ENCODE measurements at regions not wholly inside any gene's neighbourhood (a gene's known extent, or its start where the extent isn't known, plus 50 kb on each side); places are given as distances from the start of the nearest gene placed in this dataset.
A peak's percentile ranks its signal among the peaks of the same experiment; 100 is the strongest.

DNA sequence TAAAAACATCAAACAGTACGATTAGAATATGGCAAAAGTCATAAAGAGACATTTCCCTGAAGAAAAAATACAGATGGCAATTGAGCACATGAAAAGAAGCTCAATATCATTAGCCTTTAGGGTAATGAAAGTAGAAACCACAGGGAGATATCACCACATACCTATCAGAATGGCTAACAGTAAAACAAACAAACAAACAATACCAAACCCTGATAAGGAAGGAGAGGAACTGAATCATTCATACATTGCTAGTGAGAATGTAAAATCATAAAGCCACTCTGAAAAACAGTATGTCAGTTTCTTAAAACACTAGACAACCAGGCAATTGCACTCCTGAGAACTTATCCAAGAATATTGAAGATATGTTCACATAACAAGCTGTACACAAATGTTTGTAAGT lies 1342.5 kb upstream of the SLC10A2 start:
- Histone ChIP-seq H3K4me3 (ENCODE audit: insufficient read depth, low read depth, low read length) (no peak overlapping the region), H4K8ac (ENCODE audit: low read depth in 2 of 2, low read length in 2 of 2) (no peak overlapping the region), H3K18ac (ENCODE audit: low read depth, low read length) (no peak overlapping the region), H4K20me1 (ENCODE audit: insufficient read depth, low read length) (no peaks in the 10 kb centered on the region), H2AFZ (replicated peaks; ENCODE audit: low read length, poor library complexity) (no peak overlapping the region), H2BK15ac (ENCODE audit: low read depth, low read length) (no peak overlapping the region), H3K56ac (ENCODE audit: extremely low read depth, insufficient read depth, low read length) (no peak overlapping the region), H4K5ac (ENCODE audit: low read depth, low read length) (no peak overlapping the region), H3K36me3 (ENCODE audit: control insufficient read depth, insufficient read depth, low read length) (no peaks in the 10 kb centered on the region), H4K91ac (ENCODE audit: insufficient read depth, low read depth, low read length) (no peak overlapping the region), H2BK5ac (ENCODE audit: low read depth, low read length, poor library complexity, severe bottlenecking) (no peak overlapping the region), H3K27me3 (ENCODE audit: control insufficient read depth, insufficient read depth, low read length) (no peaks in the 10 kb centered on the region), H3K79me1 (ENCODE audit: low read depth in 1 of 2, low read length in 2 of 2) (no peaks in the 10 kb centered on the region), H3K9me3 (ENCODE audit: control insufficient read depth, insufficient read depth, low read length) (no peaks in the 10 kb centered on the region), H2AK9ac (replicated peaks; ENCODE audit: low read depth, low read length, poor library complexity) (no peak overlapping the region), H2AK5ac (ENCODE audit: low read depth, low read length) (no peak overlapping the region), H3K9ac (ENCODE audit: low read depth, low read length) (no peak overlapping the region), H3K4ac (ENCODE audit: low read depth, low read length) (no peak overlapping the region), H3K14ac (replicated peaks; ENCODE audit: low read depth, low read length) (no peak overlapping the region), H3K9me1 (ENCODE audit: insufficient read depth, low read length) (no peaks in the 10 kb centered on the region), H3K4me2 (ENCODE audit: low read depth, low read length) (no peak overlapping the region), H2BK20ac (ENCODE audit: low read depth, low read length) (no peak overlapping the region), H2BK120ac (ENCODE audit: low read depth, low read length) (no peak overlapping the region), H3K27ac (ENCODE audit: insufficient read depth, low read length) (no peak overlapping the region), H3K23ac (ENCODE audit: low read depth, low read length) (no peak overlapping the region), H3K4me1 (ENCODE audit: control insufficient read depth, insufficient read depth, low read length) (no peaks in the 10 kb centered on the region)
- dilution Hi-C loops (cut with HindIII; ENCODE audit: low sequenced_read_pairs, unreplicated experiment): no loop called here
- in situ Hi-C loops (cut with MboI; ENCODE audit: low sequenced_read_pairs): no loop called here
- no peak for TF ChIP-seq MAZ (IDR thresholded peaks at IDR 0.05; ENCODE audit: borderline replicate concordance, low read depth, low read length)
- no peak for TF ChIP-seq NFE2L2 (IDR thresholded peaks at IDR 0.05; ENCODE audit: low read depth, low read length)
- no peak for TF ChIP-seq RFX5 (IDR thresholded peaks at IDR 0.05; ENCODE audit: low read depth, low read length)
- no peak for TF ChIP-seq MXI1 (IDR thresholded peaks at IDR 0.05; ENCODE audit: borderline replicate concordance, low read depth, low read length)
- TF ChIP-seq, protein P1, sequence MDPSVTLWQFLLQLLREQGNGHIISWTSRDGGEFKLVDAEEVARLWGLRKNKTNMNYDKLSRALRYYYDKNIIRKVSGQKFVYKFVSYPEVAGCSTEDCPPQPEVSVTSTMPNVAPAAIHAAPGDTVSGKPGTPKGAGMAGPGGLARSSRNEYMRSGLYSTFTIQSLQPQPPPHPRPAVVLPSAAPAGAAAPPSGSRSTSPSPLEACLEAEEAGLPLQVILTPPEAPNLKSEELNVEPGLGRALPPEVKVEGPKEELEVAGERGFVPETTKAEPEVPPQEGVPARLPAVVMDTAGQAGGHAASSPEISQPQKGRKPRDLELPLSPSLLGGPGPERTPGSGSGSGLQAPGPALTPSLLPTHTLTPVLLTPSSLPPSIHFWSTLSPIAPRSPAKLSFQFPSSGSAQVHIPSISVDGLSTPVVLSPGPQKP (IDR thresholded peaks at IDR 0.05; ENCODE audit: borderline replicate concordance, low read depth, low read length): no peak
- TF ChIP-seq FOS (IDR thresholded peaks at IDR 0.05; ENCODE audit: low read depth, low read length): no peak
- TF ChIP-seq, protein P2, sequence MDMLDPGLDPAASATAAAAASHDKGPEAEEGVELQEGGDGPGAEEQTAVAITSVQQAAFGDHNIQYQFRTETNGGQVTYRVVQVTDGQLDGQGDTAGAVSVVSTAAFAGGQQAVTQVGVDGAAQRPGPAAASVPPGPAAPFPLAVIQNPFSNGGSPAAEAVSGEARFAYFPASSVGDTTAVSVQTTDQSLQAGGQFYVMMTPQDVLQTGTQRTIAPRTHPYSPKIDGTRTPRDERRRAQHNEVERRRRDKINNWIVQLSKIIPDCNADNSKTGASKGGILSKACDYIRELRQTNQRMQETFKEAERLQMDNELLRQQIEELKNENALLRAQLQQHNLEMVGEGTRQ (IDR thresholded peaks at IDR 0.05; ENCODE audit: low read depth, low read length): no peak
- TF ChIP-seq MAFK (IDR thresholded peaks at IDR 0.05; ENCODE audit: low read depth, low read length): no peak
- TF ChIP-seq SMC3 (IDR thresholded peaks at IDR 0.05; ENCODE audit: low read depth, low read length): no peak
- no peak for TF ChIP-seq BHLHE40 (IDR thresholded peaks at IDR 0.05; ENCODE audit: low read depth, low read length)
- intact Hi-C loops (cut with micrococcal nuclease): no loop called here
- CTCF ChIA-PET: interaction anchor here (0.7 kb wide), 1 partner anchor 42 kb away, joined by 4 read pairs; no protein-coding TSS in a partner anchor
- no TSS peak for BruUV-seq (replicated peaks)
- POLR2A ChIA-PET (ENCODE audit: unreplicated experiment): no interaction called here
- WGBS, 2 experiments (ENCODE audit: extremely low coverage in 2 of 2, insufficient read length in 1 of 2): no CpG with 5 or more reads among the region's 1 CpG
- ATAC-seq (ENCODE audit: low read depth) (peak; percentile 18), DNase-seq (peak; percentile 6)

Data from IMR-90 (cell line).